ENCODE measurements at regions not wholly inside any gene's neighbourhood (a gene's known extent, or its start where the extent isn't known, plus 50 kb on each side); places are given as distances from the start of the nearest gene placed in this dataset.

DNA sequence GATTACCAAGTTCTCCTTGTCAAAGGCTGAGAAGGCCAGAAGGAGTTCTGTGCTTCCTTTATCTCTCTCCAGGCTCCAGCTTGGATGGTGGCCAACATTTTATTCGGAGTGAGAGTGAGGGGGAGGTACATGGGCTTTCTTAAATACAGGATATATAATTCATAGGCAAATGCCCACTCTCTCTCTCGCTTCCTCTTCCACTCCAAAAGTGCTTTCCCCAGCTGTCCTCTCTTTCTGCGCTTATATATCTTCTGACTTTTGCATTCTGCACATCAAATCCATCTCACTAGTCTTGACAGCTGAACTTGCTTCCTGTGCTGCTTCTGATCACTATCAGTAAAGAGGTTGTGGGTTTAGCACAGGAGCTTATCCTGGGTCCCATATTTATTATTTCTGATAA is 125.4 kb upstream of the ARHGAP20 start:
- TF ChIP-seq, protein P1, sequence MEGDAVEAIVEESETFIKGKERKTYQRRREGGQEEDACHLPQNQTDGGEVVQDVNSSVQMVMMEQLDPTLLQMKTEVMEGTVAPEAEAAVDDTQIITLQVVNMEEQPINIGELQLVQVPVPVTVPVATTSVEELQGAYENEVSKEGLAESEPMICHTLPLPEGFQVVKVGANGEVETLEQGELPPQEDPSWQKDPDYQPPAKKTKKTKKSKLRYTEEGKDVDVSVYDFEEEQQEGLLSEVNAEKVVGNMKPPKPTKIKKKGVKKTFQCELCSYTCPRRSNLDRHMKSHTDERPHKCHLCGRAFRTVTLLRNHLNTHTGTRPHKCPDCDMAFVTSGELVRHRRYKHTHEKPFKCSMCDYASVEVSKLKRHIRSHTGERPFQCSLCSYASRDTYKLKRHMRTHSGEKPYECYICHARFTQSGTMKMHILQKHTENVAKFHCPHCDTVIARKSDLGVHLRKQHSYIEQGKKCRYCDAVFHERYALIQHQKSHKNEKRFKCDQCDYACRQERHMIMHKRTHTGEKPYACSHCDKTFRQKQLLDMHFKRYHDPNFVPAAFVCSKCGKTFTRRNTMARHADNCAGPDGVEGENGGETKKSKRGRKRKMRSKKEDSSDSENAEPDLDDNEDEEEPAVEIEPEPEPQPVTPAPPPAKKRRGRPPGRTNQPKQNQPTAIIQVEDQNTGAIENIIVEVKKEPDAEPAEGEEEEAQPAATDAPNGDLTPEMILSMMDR (IDR thresholded peaks at IDR 0.05) = no peak
- TF ChIP-seq POLR2A (IDR thresholded peaks at IDR 0.05) = no peak
